ENCODE measurements at regions not wholly inside any gene's neighbourhood (a gene's known extent, or its start where the extent isn't known, plus 50 kb on each side); places are given as distances from the start of the nearest gene placed in this dataset.

DNA sequence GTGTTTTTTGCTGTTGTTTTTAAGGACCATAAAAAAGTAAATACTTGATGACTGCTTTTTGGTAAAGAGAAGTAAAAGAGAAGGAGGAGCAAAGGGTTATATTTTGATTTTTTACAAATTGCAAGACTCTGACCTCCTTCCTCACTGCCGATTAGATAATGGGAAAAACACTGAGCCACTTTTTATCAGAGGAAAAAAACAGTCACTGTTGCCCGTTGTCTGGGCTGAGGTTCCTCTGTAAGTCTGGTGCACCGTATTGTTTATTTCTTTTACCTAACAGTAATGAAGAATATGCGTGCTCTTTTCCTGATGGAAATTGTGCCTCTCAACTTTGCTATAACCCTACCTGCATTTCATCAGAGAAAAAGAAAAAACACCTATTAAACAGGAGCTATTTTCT, 178.7 kb upstream of the EMCN start:
- TF ChIP-seq CTCF (conservative IDR thresholded peaks at IDR 0.05; ENCODE audit: low read depth, low read length) (no peak), EZH2 (IDR thresholded peaks at IDR 0.05; ENCODE audit: low read length, unreplicated experiment) (no peak)
